ENCODE measurements at regions not wholly inside any gene's neighbourhood (a gene's known extent, or its start where the extent isn't known, plus 50 kb on each side); places are given as distances from the start of the nearest gene placed in this dataset.

DNA sequence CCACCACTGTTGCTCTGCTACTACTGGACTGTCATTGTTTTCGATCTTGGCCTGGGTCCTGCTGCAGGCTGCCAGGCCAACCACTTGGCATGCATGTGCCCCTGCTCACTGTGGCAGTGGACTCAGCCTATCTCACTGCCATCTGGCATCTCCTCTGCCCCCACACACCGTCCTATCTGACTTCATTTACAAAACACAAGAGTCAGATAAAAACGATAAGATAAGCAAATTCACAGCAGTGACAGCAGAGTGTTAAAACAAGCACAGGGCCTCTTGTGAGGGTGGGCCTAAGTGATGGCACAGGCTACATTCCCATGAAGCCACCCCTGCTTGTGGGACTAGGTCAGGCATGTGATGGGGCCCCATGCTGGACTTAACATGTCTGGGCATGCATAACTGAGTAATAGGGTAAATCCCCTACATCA lies 68.1 kb downstream of the CRYGS start:
- TF ChIP-seq, protein P1, sequence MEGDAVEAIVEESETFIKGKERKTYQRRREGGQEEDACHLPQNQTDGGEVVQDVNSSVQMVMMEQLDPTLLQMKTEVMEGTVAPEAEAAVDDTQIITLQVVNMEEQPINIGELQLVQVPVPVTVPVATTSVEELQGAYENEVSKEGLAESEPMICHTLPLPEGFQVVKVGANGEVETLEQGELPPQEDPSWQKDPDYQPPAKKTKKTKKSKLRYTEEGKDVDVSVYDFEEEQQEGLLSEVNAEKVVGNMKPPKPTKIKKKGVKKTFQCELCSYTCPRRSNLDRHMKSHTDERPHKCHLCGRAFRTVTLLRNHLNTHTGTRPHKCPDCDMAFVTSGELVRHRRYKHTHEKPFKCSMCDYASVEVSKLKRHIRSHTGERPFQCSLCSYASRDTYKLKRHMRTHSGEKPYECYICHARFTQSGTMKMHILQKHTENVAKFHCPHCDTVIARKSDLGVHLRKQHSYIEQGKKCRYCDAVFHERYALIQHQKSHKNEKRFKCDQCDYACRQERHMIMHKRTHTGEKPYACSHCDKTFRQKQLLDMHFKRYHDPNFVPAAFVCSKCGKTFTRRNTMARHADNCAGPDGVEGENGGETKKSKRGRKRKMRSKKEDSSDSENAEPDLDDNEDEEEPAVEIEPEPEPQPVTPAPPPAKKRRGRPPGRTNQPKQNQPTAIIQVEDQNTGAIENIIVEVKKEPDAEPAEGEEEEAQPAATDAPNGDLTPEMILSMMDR (IDR thresholded peaks at IDR 0.05; ENCODE audit: low read depth, low read length), result no peak
- no peak overlapping the region for H3K4me3 ChIP-seq (ENCODE audit: low read depth, low read length)

DNA sequence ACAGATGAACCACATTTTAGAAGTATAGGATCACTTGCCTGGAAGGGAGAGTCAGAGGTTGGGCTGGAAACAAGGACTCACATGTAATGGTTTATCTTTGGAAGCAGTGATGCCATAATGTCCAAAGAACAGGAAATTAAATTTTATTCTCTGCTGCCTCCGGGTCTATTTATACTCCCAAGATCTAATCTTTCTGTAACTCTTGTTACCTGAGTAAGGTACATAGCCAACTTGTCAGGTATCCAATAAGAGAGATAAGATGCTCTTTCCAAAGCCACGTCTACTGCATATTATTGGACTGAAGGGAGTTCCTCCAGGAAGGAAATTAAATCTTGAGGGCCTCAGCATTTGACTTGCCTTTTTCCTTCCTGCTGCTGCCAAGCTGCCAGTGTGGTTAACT lies 71.0 kb downstream of the CRYGS start:
- H3K4me3 ChIP-seq (ENCODE audit: low read depth, low read length), result no peak overlapping the region
- TF ChIP-seq, protein P1 (IDR thresholded peaks at IDR 0.05; ENCODE audit: low read depth, low read length), result no peak

DNA sequence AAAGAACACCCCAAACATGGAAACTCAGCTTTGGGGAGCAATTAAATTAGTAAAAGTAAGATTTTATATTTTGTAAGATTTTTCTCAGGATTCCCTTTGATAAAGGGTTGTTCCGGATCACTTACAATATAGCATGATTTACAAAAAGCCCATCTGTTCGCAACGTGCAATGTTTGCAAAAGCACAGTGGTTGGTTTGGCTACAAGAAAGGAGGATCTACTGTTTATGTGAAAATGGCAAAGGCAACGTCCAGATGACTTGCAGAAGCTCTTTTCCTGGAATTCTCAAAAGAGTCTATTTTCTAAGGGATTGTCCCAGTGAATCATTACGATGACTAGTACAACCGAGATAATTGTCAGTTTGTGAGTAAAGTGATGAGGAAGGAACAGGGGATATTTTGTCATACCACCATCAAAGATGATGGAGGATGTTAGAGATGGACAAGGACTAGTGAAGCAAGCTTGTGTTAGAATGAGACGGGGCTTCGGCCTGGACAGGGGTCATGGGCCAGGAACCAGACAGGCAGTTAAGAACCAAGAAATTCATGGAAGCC lies 71.6 kb downstream of the CRYGS start:
- TF ChIP-seq, protein P1 (IDR thresholded peaks at IDR 0.05; ENCODE audit: low read depth, low read length), result no peak

DNA sequence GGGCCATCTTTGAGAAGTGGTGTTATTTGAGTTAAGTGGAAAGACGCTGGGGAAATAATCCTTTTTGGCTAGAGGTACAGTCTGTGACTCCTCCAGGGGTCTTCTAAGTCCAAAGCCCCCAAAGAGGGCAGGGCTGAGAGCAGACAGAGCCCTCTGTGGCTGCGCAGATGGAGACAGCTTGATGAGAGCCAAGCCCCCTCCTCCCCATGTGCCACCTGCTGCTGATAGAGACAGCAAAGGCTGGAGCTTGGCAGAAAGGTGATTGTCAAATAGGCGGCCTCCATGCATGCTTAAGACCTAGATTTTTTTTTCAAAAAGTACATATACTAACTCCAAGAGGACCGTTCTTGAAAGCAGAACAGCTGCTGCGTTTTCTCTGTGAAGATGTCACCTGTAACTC lies 72.4 kb downstream of the CRYGS start:
- no peak overlapping the region for H3K4me3 ChIP-seq (ENCODE audit: low read depth, low read length)
- TF ChIP-seq, protein P1 (IDR thresholded peaks at IDR 0.05; ENCODE audit: low read depth, low read length), result no peak

More for the DNA sequence above, 71.6 kb downstream of the CRYGS start:
- no peak overlapping the region for H3K4me3 ChIP-seq (ENCODE audit: low read depth, low read length)

DNA sequence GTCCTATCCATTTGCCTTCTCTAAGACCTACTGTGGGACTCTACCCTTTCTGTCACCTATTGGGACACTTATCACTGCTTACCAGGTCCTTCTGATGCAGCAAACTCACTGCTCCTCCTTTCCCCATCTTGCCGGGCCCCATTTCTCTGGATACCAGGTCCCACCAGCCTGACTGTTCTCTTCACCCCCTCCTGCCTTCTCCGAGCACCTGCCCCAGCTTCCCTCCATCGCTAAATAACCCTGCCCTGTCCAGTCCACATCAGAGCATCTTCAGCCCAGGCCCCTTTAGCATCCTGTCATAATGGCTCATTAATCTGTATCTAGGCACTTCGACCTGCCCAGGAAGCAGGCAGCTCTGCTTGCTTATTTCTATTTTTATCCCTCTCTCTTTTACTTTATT lies 74.7 kb downstream of the CRYGS start:
- TF ChIP-seq, protein P1 (IDR thresholded peaks at IDR 0.05; ENCODE audit: low read depth, low read length), result no peak
- H3K4me3 ChIP-seq (ENCODE audit: low read depth, low read length), result no peak overlapping the region

DNA sequence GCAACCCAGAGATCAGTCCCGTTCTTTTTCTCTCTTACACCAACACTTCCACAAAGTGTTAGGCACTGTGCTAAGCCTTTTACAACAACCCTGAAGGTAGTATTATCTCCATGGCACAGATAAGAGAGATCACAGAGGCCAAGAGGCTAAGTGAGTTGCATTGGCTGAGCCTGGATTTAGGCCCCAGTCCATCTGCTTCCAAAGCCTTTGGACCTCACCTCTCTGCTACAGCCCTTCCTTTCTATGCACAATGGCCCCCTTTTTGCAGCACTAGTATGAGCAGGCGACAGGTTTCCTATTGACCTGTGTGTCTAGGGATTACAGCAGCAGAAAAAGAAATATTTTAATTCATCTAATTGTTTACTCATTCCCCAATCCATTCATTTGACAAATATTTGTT lies 76.2 kb downstream of the CRYGS start:
- no peak overlapping the region for H3K4me3 ChIP-seq (ENCODE audit: low read depth, low read length)
- TF ChIP-seq, protein P1 (IDR thresholded peaks at IDR 0.05; ENCODE audit: low read depth, low read length), result no peak

DNA sequence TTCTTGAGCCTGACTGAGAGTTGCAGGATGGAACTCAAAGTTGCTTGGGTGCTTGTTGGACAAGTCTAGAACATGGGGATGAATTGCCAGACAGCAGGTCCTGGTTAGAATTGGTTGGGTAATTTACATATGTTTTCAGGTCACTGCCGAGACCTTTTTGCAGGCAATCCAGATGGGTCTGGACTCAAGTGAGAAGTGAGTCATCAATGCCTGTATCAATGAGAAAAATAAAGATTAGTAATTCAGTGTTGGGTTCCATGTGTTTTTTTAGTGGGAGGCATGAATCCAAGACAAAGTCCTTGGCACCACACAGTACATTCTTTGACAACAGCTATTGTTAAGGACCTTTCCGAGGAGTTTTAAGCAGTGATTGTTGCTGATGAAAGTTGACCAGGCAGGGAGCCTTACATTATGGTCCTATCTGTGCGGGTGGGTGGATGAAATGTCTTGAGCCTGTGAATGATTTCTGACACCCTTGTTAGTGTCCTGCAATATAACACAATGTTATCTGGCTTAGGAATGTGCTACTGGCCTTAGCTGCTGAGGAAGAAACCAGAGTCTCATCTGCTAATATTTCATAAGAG lies 77.7 kb downstream of the CRYGS start:
- TF ChIP-seq, protein P1 (IDR thresholded peaks at IDR 0.05; ENCODE audit: low read depth, low read length), result no peak
- no peak overlapping the region for H3K4me3 ChIP-seq (ENCODE audit: low read depth, low read length)

Data from WI38 (cell line).